ENCODE measurements at regions not wholly inside any gene's neighbourhood (a gene's known extent, or its start where the extent isn't known, plus 50 kb on each side); places are given as distances from the start of the nearest gene placed in this dataset.
A peak's percentile ranks its signal among the peaks of the same experiment; 100 is the strongest.

- TF ChIP-seq, protein P1, sequence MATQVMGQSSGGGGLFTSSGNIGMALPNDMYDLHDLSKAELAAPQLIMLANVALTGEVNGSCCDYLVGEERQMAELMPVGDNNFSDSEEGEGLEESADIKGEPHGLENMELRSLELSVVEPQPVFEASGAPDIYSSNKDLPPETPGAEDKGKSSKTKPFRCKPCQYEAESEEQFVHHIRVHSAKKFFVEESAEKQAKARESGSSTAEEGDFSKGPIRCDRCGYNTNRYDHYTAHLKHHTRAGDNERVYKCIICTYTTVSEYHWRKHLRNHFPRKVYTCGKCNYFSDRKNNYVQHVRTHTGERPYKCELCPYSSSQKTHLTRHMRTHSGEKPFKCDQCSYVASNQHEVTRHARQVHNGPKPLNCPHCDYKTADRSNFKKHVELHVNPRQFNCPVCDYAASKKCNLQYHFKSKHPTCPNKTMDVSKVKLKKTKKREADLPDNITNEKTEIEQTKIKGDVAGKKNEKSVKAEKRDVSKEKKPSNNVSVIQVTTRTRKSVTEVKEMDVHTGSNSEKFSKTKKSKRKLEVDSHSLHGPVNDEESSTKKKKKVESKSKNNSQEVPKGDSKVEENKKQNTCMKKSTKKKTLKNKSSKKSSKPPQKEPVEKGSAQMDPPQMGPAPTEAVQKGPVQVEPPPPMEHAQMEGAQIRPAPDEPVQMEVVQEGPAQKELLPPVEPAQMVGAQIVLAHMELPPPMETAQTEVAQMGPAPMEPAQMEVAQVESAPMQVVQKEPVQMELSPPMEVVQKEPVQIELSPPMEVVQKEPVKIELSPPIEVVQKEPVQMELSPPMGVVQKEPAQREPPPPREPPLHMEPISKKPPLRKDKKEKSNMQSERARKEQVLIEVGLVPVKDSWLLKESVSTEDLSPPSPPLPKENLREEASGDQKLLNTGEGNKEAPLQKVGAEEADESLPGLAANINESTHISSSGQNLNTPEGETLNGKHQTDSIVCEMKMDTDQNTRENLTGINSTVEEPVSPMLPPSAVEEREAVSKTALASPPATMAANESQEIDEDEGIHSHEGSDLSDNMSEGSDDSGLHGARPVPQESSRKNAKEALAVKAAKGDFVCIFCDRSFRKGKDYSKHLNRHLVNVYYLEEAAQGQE (IDR thresholded peaks at IDR 0.05; ENCODE audit: insufficient read depth in 1 of 2, low read depth in 2 of 2, low read length in 1 of 2): no peak
- TF ChIP-seq CTCF (IDR thresholded peaks at IDR 0.05) (no peak), SIN3A (IDR thresholded peaks at IDR 0.05; ENCODE audit: borderline replicate concordance, insufficient read depth, low read depth, low read length) (no peak), TCF7L2 (IDR thresholded peaks at IDR 0.05; ENCODE audit: low read depth, low read length) (no peak)
- peak overlapping the region; percentile 34 to 43 for H3K4me3 ChIP-seq (ENCODE audit: low read depth in 2 of 2, low read length in 2 of 2)
- ChIA-PET CTCF (no interaction called here), POLR2A (interaction anchor here (0.6 kb wide), 1 partner anchor 27 kb away, joined by 7 read pairs; no protein-coding TSS in a partner anchor)
- H3K36me3 ChIP-seq (ENCODE audit: control insufficient read depth, insufficient read depth, low read length): no peaks in the 10 kb centered on the region
- H3K4me1 ChIP-seq (ENCODE audit: control insufficient read depth, insufficient read depth, low read length): no peaks in the 10 kb centered on the region; the same call in none of the 2 replicates
- ATAC-seq (no peak), DNase-seq (ENCODE audit: low read depth, low spot score) (no peak)
- in situ Hi-C loops (cut with HindIII; ENCODE audit: low pct_unique_long_range_greater_than_20kb, low sequenced_read_pairs) (no loop called here), intact Hi-C loops (cut with micrococcal nuclease; ENCODE audit: unreplicated experiment) (no loop called here)
- H3K9me3 ChIP-seq (ENCODE audit: control insufficient read depth, insufficient read depth, low read depth, low read length): no peaks in the 10 kb centered on the region
- no peaks in the 10 kb centered on the region for H3K27me3 ChIP-seq (ENCODE audit: control insufficient read depth, insufficient read depth, low read length)
- no TSS peak for BruUV-seq (replicated peaks)
- no peak overlapping the region for H3K27ac ChIP-seq (ENCODE audit: low read length)
Observed at GRCh38 chr2:43100362-43100882, 126.0 kb downstream of the ZFP36L2 start.

DNA sequence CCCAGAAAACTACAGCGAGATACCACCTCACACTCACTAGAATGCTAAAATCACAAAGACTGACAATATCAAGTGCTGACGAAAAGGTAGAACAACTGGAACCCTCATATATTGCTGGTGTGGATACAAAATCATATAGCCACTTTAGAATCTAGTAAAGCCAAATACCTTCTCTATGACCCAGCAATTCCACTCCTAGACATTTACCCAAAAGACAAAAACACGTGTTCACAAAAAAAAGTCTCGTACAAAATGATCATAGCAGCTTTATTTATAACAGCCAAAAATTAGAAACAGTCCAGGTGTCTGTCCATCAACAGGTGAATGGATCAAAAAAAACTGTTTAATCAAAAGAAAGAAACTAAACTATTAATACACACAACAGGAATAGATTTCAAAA is 126.6 kb downstream of the ZFP36L2 start:
- no peak overlapping the region for H3K27ac ChIP-seq (ENCODE audit: low read length)

More for the DNA sequence above, 126.6 kb downstream of the ZFP36L2 start:
- no peak overlapping the region for H3K4me3 ChIP-seq (ENCODE audit: low read depth in 2 of 2, low read length in 2 of 2)
- no peaks in the 10 kb centered on the region; the same call in none of the 2 replicates for H3K4me1 ChIP-seq (ENCODE audit: control insufficient read depth, insufficient read depth, low read length)
- H3K27me3 ChIP-seq (ENCODE audit: control insufficient read depth, insufficient read depth, low read length): no peaks in the 10 kb centered on the region
- CTCF ChIA-PET: no interaction called here
- POLR2A ChIA-PET: no interaction called here
- DNase-seq (ENCODE audit: low read depth, low spot score): no peak
- in situ Hi-C loops (cut with HindIII; ENCODE audit: low pct_unique_long_range_greater_than_20kb, low sequenced_read_pairs) (no loop called here), intact Hi-C loops (cut with micrococcal nuclease; ENCODE audit: unreplicated experiment) (no loop called here)
- no peaks in the 10 kb centered on the region for H3K36me3 ChIP-seq (ENCODE audit: control insufficient read depth, insufficient read depth, low read length)
- ATAC-seq: no peak
- no peak for TF ChIP-seq CTCF (IDR thresholded peaks at IDR 0.05)
- TF ChIP-seq POLR2AphosphoS5 (IDR thresholded peaks at IDR 0.05; ENCODE audit: low read depth, low read length): no peak
- TF ChIP-seq TCF7L2 (IDR thresholded peaks at IDR 0.05; ENCODE audit: low read depth, low read length): no peak
- no peak for TF ChIP-seq SIN3A (IDR thresholded peaks at IDR 0.05; ENCODE audit: borderline replicate concordance, insufficient read depth, low read depth, low read length)
- TF ChIP-seq, protein P1 (IDR thresholded peaks at IDR 0.05; ENCODE audit: insufficient read depth in 1 of 2, low read depth in 2 of 2, low read length in 1 of 2): no peak
- no peaks in the 10 kb centered on the region for H3K9me3 ChIP-seq (ENCODE audit: control insufficient read depth, insufficient read depth, low read depth, low read length)
- no TSS peak for BruUV-seq (replicated peaks)

Measured in Panc1 (cell line).